WI38 (cell line): ENCODE measurements at regions not wholly inside any gene's neighbourhood (a gene's known extent, or its start where the extent isn't known, plus 50 kb on each side); places are given as distances from the start of the nearest gene placed in this dataset.

Source experiments
- H3K4me3 ChIP-seq: 2 replicates; pipeline ENCODE4 v1.5.1; 2011; ENCODE audit warnings: low read depth, mild to moderate bottlenecking, control low read depth, low read length
- CTCF ChIP-seq: IDR thresholded peaks from 2 replicates; pipeline ENCODE4 v1.5.1; 2012; ENCODE audit warnings: low read depth, mild to moderate bottlenecking, control low read depth, low read length

GRCh38 chr16:59369523-59369922, 635.4 kb upstream of the GOT2 start:
- no peak for TF ChIP-seq CTCF
- no peak overlapping the region for H3K4me3 ChIP-seq

- no peak overlapping the region for H3K4me3 ChIP-seq
- TF ChIP-seq CTCF: no peak
Observed at GRCh38 chr16:59368586-59368985, 634.5 kb upstream of the GOT2 start.

- H3K4me3 ChIP-seq: no peak overlapping the region
- TF ChIP-seq CTCF: no peak
Observed at GRCh38 chr16:59356709-59357108, 622.6 kb upstream of the GOT2 start.

GRCh38 chr16:59356144-59356543, 622.0 kb upstream of the GOT2 start:
- TF ChIP-seq CTCF: no peak
- H3K4me3 ChIP-seq: no peak overlapping the region

GRCh38 chr16:59355704-59356103, 621.6 kb upstream of the GOT2 start:
- TF ChIP-seq CTCF: no peak

GRCh38 chr16:59351305-59351903, 617.3 kb upstream of the GOT2 start:
- no peak overlapping the region for H3K4me3 ChIP-seq
- no peak for TF ChIP-seq CTCF

More at GRCh38 chr16:59355704-59356103, 621.6 kb upstream of the GOT2 start:
- H3K4me3 ChIP-seq: no peak overlapping the region

GRCh38 chr16:59350670-59351069, 616.6 kb upstream of the GOT2 start:
- no peak for TF ChIP-seq CTCF

More at GRCh38 chr16:59350670-59351069, 616.6 kb upstream of the GOT2 start:
- H3K4me3 ChIP-seq: no peak overlapping the region
